ENCODE measurements at regions not wholly inside any gene's neighbourhood (a gene's known extent, or its start where the extent isn't known, plus 50 kb on each side); places are given as distances from the start of the nearest gene placed in this dataset.

DNA sequence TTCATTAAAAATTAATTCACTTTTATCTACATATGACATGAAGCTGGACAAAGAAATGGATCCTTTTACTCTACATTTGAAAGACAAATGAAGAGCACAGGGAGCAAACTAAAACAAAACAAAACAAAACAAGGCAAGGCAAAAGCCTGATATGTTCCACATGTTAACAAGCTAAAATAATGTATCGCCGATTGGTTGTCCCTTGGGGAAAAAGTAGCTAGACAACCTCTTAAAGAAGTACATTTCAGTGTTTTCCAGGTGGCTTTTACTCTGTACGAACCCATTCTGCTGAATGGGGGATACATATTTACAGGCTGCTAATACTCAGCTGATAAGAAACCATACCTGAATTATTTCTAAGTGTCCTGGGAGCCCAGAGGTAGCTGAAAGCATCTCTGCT lies 493.0 kb upstream of the TBL1XR1 start:
- no peak overlapping the region for H3K27ac Mint-ChIP-seq (ENCODE audit: unreplicated experiment)
- no peak overlapping the region for H3K4me3 Mint-ChIP-seq (ENCODE audit: unreplicated experiment)
- H3K4me1 Mint-ChIP-seq (ENCODE audit: unreplicated experiment) = peaks cover 26% of the 10 kb centered on the region
- H3K36me3 Mint-ChIP-seq (ENCODE audit: unreplicated experiment) = no peaks in the 10 kb centered on the region
- no peak for DNase-seq (ENCODE audit: extremely low spot score, unreplicated experiment)
- H3K9me3 Mint-ChIP-seq (ENCODE audit: unreplicated experiment) = no peaks in the 10 kb centered on the region
- no peaks in the 10 kb centered on the region for H3K27me3 Mint-ChIP-seq (ENCODE audit: unreplicated experiment)
- TF ChIP-seq, protein P1, sequence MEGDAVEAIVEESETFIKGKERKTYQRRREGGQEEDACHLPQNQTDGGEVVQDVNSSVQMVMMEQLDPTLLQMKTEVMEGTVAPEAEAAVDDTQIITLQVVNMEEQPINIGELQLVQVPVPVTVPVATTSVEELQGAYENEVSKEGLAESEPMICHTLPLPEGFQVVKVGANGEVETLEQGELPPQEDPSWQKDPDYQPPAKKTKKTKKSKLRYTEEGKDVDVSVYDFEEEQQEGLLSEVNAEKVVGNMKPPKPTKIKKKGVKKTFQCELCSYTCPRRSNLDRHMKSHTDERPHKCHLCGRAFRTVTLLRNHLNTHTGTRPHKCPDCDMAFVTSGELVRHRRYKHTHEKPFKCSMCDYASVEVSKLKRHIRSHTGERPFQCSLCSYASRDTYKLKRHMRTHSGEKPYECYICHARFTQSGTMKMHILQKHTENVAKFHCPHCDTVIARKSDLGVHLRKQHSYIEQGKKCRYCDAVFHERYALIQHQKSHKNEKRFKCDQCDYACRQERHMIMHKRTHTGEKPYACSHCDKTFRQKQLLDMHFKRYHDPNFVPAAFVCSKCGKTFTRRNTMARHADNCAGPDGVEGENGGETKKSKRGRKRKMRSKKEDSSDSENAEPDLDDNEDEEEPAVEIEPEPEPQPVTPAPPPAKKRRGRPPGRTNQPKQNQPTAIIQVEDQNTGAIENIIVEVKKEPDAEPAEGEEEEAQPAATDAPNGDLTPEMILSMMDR (IDR thresholded peaks at IDR 0.05) = no peak

DNA sequence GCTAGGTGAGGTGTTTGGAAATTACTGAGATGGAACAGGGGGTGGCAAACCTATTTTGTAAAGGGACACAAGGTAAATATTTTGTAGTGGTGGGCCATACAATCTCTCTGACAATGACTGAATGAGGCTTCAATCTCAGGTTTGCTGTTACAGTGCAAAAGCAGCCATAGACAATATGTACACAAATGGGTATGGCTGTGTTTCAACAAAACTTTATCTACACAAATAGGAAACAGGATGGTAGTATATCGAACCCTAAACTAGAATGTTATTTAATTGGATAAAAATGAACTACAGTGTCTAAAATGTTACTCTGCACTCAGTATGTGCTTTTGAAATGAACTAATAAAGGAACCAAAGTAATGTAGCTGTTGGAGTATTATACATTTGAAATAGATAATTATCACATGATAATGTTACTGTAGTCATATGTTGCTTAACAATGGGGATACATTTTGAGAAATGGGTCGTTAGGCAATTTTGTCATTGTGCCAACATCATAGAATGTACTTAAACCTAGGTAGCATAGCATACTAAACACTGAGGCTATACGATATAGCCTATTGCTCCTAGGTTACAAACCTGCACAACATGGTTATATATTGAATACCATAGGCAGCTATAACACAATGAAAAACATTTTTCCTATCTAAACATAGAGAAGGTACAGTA lies 495.2 kb upstream of the TBL1XR1 start:
- TF ChIP-seq, protein P1 (IDR thresholded peaks at IDR 0.05) = no peak
- H3K27ac Mint-ChIP-seq (ENCODE audit: unreplicated experiment) = peak overlapping the region; percentile 16
- no peaks in the 10 kb centered on the region for H3K36me3 Mint-ChIP-seq (ENCODE audit: unreplicated experiment)
- H3K27me3 Mint-ChIP-seq (ENCODE audit: unreplicated experiment) = no peaks in the 10 kb centered on the region
- DNase-seq (ENCODE audit: extremely low spot score, unreplicated experiment) = no peak
- H3K4me1 Mint-ChIP-seq (ENCODE audit: unreplicated experiment) = peaks cover 27% of the 10 kb centered on the region
- no peak overlapping the region for H3K4me3 Mint-ChIP-seq (ENCODE audit: unreplicated experiment)
- peaks cover 3% of the 10 kb centered on the region for H3K9me3 Mint-ChIP-seq (ENCODE audit: unreplicated experiment)

DNA sequence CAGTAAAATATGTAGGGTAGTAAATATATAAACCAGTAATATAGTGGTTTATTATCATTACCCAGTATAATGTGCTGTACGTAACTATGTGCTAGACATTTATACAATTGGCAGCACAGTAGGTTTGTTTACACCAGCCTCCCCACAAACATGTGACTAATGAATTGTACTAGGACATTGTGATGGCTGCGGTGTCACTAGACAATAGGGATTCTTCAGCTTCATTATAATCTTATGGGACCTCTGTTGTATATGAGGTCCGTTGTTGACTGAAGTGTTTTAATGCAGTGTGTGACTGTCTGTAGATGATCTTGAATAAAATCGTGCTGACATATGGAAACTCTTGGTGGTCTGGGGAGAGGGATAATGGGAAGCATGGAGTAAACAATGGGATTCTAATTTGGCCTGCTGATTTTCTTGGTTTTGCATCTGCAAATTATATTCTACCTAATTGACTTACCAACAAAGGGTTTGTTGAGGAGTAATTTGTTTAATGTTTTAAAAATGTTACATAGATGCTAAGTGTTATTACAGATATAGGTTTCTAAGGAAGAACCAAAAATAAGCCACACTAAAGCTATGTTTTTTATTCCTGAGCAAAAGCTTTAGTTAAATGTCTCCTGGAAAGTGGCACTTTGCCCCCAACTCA lies 496.5 kb upstream of the TBL1XR1 start:
- no peaks in the 10 kb centered on the region for H3K36me3 Mint-ChIP-seq (ENCODE audit: unreplicated experiment)
- H3K27ac Mint-ChIP-seq (ENCODE audit: unreplicated experiment) = peak overlapping the region; percentile 86
- no peak for DNase-seq (ENCODE audit: extremely low spot score, unreplicated experiment)
- H3K4me1 Mint-ChIP-seq (ENCODE audit: unreplicated experiment) = peaks cover 25% of the 10 kb centered on the region
- H3K4me3 Mint-ChIP-seq (ENCODE audit: unreplicated experiment) = no peak overlapping the region
- TF ChIP-seq, protein P1 (IDR thresholded peaks at IDR 0.05) = no peak
- H3K9me3 Mint-ChIP-seq (ENCODE audit: unreplicated experiment) = peaks cover 3% of the 10 kb centered on the region
- H3K27me3 Mint-ChIP-seq (ENCODE audit: unreplicated experiment) = no peaks in the 10 kb centered on the region

DNA sequence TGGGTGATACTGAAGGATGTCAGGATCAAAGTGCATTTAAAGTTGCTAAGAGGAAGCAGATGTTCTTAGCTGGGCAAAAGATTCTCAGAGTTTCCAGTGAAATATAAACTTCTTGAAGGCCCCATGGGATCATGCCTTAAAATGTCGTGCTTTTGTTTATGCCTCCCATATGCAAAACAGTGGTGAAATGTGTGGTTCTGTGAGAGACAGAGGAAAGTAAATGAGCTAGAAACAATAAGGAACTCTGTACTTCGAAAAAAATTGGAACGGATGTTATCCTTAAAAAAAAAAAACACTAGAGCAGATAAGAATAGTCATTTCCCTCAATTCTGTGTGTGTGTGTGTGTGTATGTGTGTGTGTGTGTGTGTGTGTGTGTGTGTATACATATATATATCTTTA lies 497.0 kb upstream of the TBL1XR1 start:
- H3K27ac Mint-ChIP-seq (ENCODE audit: unreplicated experiment) = peak overlapping the region; percentile 86
- no peaks in the 10 kb centered on the region for H3K36me3 Mint-ChIP-seq (ENCODE audit: unreplicated experiment)
- H3K27me3 Mint-ChIP-seq (ENCODE audit: unreplicated experiment) = no peaks in the 10 kb centered on the region
- H3K4me3 Mint-ChIP-seq (ENCODE audit: unreplicated experiment) = peak overlapping the region; percentile 2
- no peak for DNase-seq (ENCODE audit: extremely low spot score, unreplicated experiment)
- H3K9me3 Mint-ChIP-seq (ENCODE audit: unreplicated experiment) = peaks cover 3% of the 10 kb centered on the region
- TF ChIP-seq, protein P1 (IDR thresholded peaks at IDR 0.05) = no peak
- H3K4me1 Mint-ChIP-seq (ENCODE audit: unreplicated experiment) = peaks cover 25% of the 10 kb centered on the region

DNA sequence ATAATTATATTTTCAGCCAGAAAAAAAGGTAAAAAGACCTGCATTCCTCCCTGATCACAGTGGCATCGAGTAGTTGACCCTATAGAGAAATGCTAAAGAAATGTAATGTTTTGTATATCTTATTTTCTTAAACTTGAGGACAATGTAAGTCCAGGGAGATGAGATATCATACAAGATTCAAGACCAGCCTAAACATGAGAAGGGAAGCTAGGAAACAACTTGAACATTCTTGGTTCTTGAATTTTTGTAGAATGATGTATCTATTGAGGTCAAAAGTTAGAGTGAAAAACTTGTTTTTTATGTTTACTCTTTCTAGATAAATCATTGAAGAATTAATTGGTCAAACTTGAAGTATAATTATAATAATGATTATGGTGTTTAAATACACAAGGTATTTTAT lies 497.7 kb upstream of the TBL1XR1 start:
- Mint-ChIP-seq H3K9me3 (ENCODE audit: unreplicated experiment) (peaks cover 3% of the 10 kb centered on the region), H3K4me1 (ENCODE audit: unreplicated experiment) (peaks cover 25% of the 10 kb centered on the region), H3K36me3 (ENCODE audit: unreplicated experiment) (no peaks in the 10 kb centered on the region), H3K4me3 (ENCODE audit: unreplicated experiment) (no peak overlapping the region), H3K27ac (ENCODE audit: unreplicated experiment) (peak overlapping the region; percentile 86), H3K27me3 (ENCODE audit: unreplicated experiment) (no peaks in the 10 kb centered on the region)
- TF ChIP-seq, protein P1 (IDR thresholded peaks at IDR 0.05) = no peak
- no peak for DNase-seq (ENCODE audit: extremely low spot score, unreplicated experiment)
